Posterior vena cava (tissue), 2 donors: ENCODE measurements at regions not wholly inside any gene's neighbourhood (a gene's known extent, or its start where the extent isn't known, plus 50 kb on each side); places are given as distances from the start of the nearest gene placed in this dataset.
"Not testable (repeated sequence)": the region's sequence is repeated elsewhere in the genome, so short reads cannot be mapped to it uniquely, and the experiment has no call there.

Source experiments
- DNase-seq: peaks from one replicate; pipeline ENCODE4 v3.0.0-alpha.2; 2020; ENCODE audit warnings: low spot score
- intact Hi-C, 2 donors: fragments of 100-400 bp; cut with DNase I; formaldehyde crosslinking; loops; one replicate each; pipeline versions ENCODE4 v1.14.1 to v1.14.2; 2022 to 2023
- donor health status: DM: yes; HTN: yes; CAD: no.
- donor health status: DM: yes; HTN: yes; CAD: no.

- DNase-seq, result no peak
- intact Hi-C loops, result loop anchor here in 1 of 2 donors (5.0 kb wide), 1 partner anchor 482 kb away; no protein-coding TSS in a partner anchor
Observed at GRCh38 chr2:41314511-41315070, 733.2 kb upstream of the PKDCC start.

DNA sequence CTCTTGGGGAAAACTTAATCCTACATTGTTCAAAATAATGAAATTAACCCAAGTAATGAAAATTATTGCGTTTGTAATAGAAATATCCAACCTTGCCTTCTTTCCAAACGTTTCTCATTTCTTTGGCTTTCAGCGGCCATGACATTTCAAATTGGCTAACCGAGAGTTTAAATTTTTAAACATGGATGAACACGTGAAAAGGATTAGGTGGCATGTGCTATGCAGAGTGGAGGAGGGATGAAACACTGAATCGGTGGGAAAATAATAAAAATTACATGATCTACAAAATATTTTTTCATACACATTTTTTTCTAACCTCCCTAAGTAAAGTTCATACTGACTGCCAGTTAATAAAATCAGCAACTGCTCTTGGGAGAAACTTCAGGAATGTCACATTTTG is 728.4 kb upstream of the PKDCC start:
- no peak for DNase-seq
- intact Hi-C loops, result loop anchor here in 1 of 2 donors (5.0 kb wide), 1 partner anchor 487 kb away; no protein-coding TSS in a partner anchor

GRCh38 chr2:41320491-41320890 is 727.3 kb upstream of the PKDCC start:
- intact Hi-C loops, result no loop called here
- DNase-seq, result no peak

DNA sequence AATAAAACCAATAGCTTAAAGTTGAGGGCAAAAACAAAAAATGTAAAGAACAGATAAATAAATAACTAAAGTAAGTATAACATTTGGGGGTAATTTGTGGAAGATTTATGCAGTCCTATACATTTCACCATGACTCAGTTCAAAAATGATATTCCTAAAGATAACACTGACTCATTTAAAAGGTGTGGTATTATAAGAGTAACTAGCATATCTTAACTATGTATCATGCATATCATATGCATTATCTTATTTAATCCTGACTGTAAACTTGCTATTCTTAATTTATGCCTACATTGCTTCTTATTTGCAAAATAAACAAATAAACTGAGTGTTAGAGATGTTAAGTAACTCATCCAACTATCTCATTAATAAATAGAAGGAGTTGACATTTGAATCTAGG is 726.5 kb upstream of the PKDCC start:
- no peak for DNase-seq
- intact Hi-C loops, result no loop called here

DNA sequence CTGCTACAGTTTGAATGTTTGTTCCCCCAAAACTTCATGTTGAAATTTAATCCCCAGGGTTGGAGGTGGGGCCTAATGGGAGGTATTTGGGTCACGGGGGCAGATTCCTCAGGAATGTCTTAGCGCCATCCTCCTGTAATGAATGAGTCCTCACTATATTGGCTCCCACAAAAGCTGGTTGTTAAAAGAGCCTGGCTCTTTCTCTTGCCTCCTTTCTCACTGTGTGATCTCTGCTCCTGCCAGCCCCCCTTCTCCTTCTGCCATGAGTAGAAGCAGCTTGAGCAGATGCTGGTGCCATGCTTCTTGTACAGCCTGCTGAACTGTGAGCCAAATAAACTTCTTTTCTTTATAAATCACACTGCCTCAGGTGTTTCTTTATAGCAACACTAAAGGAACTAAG is 721.0 kb upstream of the PKDCC start:
- intact Hi-C loops, result no loop called here
- no peak for DNase-seq

- no peak for DNase-seq
Observed at GRCh38 chr2:41329040-41329439, 718.8 kb upstream of the PKDCC start.

DNA sequence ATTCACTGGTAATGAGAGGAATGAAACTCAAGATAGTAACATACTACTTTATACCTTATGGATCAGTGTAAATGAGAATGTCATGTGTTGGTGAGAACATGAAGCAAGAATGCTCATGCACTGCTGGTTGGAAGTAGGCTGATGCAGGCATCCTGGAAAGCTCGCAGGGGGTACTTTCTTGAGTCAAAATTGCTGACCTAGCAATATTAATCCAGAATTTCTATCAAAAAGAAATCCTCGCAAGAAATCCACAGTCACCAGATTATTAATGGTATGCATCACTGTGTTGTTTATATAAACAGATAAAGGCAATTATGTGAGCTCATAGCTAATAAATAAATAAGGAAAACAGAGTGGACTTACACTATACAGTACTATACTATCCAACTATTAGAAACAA is 713.7 kb upstream of the PKDCC start:
- no peak for DNase-seq
- intact Hi-C loops, result no loop called here

More at GRCh38 chr2:41329040-41329439, 718.8 kb upstream of the PKDCC start:
- intact Hi-C loops, result no loop called here

DNA sequence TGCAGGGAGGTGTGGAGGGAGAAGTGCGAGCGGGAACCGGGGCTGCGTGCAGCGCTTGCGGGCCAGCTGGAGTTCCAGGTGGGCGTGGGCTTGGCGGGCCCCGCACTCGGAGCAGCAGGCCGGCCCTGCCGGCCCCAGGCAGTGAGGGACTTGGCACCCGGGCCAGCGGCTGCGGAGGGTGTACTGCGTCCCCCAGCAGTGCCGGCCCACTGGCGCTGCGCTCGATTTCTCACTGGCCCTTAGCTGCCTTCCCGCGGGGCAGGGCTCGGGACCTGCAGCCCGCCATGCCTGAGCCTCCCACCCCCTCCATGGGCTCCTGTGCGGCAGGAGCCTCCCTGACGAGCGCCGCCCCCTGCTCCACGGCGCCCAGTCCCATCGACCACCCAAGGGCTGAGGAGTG is 712.2 kb upstream of the PKDCC start:
- DNase-seq, intact Hi-C loops: not testable (repeated sequence)

DNA sequence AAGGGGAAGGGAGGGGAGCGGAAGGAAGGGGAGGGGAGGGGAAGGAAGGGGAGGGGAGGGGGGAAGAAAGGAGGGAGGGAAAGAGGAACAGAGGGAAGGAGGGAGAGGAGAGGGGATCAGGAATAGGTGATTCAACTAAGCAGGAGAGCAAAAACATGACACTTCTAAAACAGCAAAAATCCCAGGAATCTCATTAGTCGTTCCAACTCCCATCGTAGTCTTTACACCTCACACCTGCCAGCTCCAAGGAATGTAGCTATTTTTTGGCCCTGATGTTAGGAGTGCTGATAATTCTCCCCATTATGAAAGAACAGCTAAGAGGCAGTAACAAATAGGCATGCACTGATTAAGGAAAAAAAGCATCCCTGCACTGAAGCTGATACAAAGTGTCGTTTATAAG is 709.9 kb upstream of the PKDCC start:
- DNase-seq, result no peak
- intact Hi-C loops, result no loop called here

- intact Hi-C loops, result no loop called here
- DNase-seq, result no peak
Observed at GRCh38 chr2:41344529-41344928, 703.3 kb upstream of the PKDCC start.

DNA sequence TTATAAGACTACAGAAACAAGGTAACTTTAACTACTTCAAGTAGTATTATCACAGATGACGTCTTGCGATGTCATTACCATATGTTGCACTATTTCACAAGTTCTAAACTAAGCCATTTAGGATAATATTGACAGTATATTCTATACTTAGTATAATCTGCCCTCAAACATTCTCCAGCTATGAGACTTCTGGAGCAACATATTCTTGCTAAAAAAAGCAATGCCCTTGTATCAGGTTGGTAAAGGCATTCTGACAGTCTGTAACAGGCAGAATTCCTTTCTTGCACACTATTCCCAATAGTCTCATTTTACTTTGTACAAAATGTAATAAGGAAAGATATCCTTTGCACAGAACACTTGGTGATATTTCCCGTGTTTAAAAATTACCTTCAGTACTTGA is 694.8 kb upstream of the PKDCC start:
- DNase-seq, result no peak
- intact Hi-C loops, result no loop called here

DNA sequence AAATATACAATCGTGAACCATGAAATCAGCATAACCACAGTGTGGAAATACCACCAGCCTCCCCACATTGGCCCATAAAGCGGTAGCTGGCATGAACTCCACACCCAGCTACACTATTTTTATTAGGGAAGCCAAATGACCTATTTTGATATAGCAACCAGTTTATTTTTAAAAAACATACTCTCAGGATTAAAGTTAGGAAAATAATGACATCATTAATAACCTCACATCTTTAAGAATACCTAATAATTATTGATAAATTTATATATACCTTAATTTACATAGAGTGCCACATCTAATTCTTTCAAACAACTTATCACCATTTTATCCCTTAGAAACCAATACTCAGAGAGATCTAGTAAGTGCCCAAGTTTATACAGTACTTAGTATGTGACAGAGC is 692.0 kb upstream of the PKDCC start:
- intact Hi-C loops, result no loop called here
- no peak for DNase-seq

- no peak for DNase-seq
- intact Hi-C loops, result no loop called here
Observed at GRCh38 chr2:41364842-41365241, 683.0 kb upstream of the PKDCC start.

- DNase-seq, result no peak
- intact Hi-C loops, result no loop called here
Observed at GRCh38 chr2:41375901-41376300, 671.9 kb upstream of the PKDCC start.

GRCh38 chr2:41377837-41378236 is 670.0 kb upstream of the PKDCC start:
- no peak for DNase-seq
- intact Hi-C loops, result no loop called here

DNA sequence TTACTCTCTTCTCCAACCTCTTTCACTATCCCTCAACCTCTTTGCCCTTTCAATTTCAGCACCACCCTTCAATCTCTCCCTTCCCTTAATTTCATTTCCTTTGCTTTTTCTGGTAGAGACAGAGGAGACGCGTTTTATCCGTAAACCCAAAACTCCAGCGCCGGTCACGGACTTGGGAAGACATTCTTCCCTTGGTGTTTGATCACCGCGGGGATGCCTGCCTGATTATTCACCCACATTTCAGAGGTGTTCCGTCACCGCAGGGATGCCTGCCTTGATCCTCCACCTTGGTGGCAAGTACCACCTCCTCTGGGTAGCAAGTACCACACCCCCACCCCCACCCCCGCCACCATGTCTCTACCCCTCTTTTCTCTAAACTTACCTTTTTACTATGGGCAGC is 669.4 kb upstream of the PKDCC start:
- intact Hi-C loops, result no loop called here
- no peak for DNase-seq

GRCh38 chr2:41379496-41380221 is 668.2 kb upstream of the PKDCC start:
- intact Hi-C loops, result no loop called here

GRCh38 chr2:41381701-41382100 is 666.1 kb upstream of the PKDCC start:
- no peak for DNase-seq
- intact Hi-C loops, result no loop called here

More at GRCh38 chr2:41379496-41380221, 668.2 kb upstream of the PKDCC start:
- DNase-seq, result no peak

DNA sequence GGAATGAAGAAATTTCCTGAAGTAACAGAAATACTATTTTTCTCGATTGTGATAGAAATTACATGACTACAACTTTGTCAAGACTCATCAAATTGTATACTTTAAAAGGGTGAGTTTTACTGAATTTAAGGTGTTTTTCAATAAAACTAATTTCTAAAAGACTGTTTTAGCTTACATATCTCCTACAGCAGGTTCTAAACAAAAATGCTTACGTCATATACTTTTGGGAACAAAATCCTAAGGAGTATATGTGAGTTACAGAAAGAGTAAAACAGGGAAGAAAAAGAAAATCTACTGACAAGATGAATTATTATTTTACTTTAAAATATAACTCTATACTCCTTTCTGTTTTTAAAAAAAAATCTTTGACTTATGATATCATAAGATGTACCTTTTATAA is 660.3 kb upstream of the PKDCC start:
- DNase-seq, result no peak
- intact Hi-C loops, result no loop called here

DNA sequence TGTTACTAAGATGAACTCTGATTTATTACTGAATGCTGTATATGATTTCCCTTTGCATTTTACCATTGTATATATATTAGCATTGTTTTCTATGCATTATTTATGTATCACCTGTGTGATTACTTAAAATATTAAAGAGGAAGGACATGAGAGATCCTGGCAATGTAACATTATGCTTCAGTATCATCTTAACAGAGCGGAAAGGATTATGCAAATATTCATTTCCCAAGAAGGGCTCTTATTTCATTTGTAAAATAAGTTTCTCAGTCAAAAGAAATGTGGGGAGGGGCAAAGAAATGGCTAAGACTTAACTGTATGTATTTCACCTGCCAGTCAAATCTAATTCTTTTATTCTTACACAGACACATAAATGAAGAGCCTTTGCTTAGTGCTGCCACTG is 654.2 kb upstream of the PKDCC start:
- intact Hi-C loops, result no loop called here
- DNase-seq, result no peak

DNA sequence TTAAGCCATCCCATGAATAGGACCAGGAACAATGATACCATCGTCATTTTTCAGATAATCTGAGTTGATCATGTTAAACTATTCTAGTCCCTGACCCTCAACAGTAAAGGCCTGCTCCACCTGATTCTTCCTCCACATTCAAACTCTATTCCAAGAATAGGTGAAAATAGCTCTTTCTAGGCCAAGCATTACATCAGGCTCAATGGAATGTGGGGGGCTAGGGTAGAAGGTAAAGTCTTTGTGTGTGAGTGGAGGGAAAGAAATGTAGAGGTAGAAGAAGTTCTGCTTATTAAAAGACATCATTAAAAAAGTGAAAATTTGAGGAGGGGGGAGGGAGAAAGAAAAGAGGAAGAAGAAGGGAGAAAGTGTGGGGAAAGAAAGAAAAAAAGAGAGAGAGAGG is 653.3 kb upstream of the PKDCC start:
- intact Hi-C loops, result no loop called here

More for the DNA sequence above, 653.3 kb upstream of the PKDCC start:
- no peak for DNase-seq
